Fibroblast of skin of scalp (primary cell): ENCODE measurements at regions not wholly inside any gene's neighbourhood (a gene's known extent, or its start where the extent isn't known, plus 50 kb on each side); places are given as distances from the start of the nearest gene placed in this dataset.
"Not testable (repeated sequence)": the region's sequence is repeated elsewhere in the genome, so short reads cannot be mapped to it uniquely, and the experiment has no call there.

Source experiments
- DNase-seq: peaks from one replicate; pipeline ENCODE4 v3.0.0-alpha.2; 2013

GRCh38 chr10:33655921-33656320 lies 321.5 kb upstream of the NRP1 start:
- DNase-seq: no peak

GRCh38 chr10:33655165-33655815 lies 320.8 kb upstream of the NRP1 start:
- DNase-seq: no peak

- DNase-seq: peak; percentile 92
Measured at GRCh38 chr10:33653584-33654367, 319.3 kb upstream of the NRP1 start.

GRCh38 chr10:33652870-33653269 lies 318.4 kb upstream of the NRP1 start:
- DNase-seq: no peak

GRCh38 chr10:33650131-33650530 lies 315.7 kb upstream of the NRP1 start:
- DNase-seq: not testable (repeated sequence)

- peak; percentile 88 for DNase-seq
Measured at GRCh38 chr10:33643042-33643441, 308.6 kb upstream of the NRP1 start.

GRCh38 chr10:33638891-33639290 lies 304.4 kb upstream of the NRP1 start:
- no peak for DNase-seq

- DNase-seq: no peak
Measured at GRCh38 chr10:33638374-33638773, 303.9 kb upstream of the NRP1 start.

GRCh38 chr10:33635967-33636515 lies 301.6 kb upstream of the NRP1 start:
- no peak for DNase-seq

- DNase-seq: no peak
Measured at GRCh38 chr10:33632432-33632831, 298.0 kb upstream of the NRP1 start.

- no peak for DNase-seq
Measured at GRCh38 chr10:33631991-33632390, 297.5 kb upstream of the NRP1 start.

- DNase-seq: no peak
Measured at GRCh38 chr10:33630761-33631160, 296.3 kb upstream of the NRP1 start.

- DNase-seq: no peak
Measured at GRCh38 chr10:33627611-33628010, 293.1 kb upstream of the NRP1 start.

GRCh38 chr10:33626798-33627466 lies 292.5 kb upstream of the NRP1 start:
- DNase-seq: no peak

- DNase-seq: no peak
Measured at GRCh38 chr10:33623669-33624068, 289.2 kb upstream of the NRP1 start.

- DNase-seq: no peak
Measured at GRCh38 chr10:33621101-33621500, 286.6 kb upstream of the NRP1 start.

- no peak for DNase-seq
Measured at GRCh38 chr10:33618196-33618595, 283.7 kb upstream of the NRP1 start.

- DNase-seq: no peak
Measured at GRCh38 chr10:33617381-33618080, 283.1 kb upstream of the NRP1 start.

- peak; percentile 9 for DNase-seq
Measured at GRCh38 chr10:33616956-33617355, 282.5 kb upstream of the NRP1 start.

- DNase-seq: peak; percentile 79
Measured at GRCh38 chr10:33612551-33612950, 278.1 kb upstream of the NRP1 start.

- peak; percentile 25 for DNase-seq
Measured at GRCh38 chr10:33612116-33612515, 277.6 kb upstream of the NRP1 start.

GRCh38 chr10:33611423-33611822 lies 277.0 kb upstream of the NRP1 start:
- no peak for DNase-seq

- DNase-seq: no peak
Measured at GRCh38 chr10:33609546-33609945, 275.1 kb upstream of the NRP1 start.
